ENCODE measurements at regions not wholly inside any gene's neighbourhood (a gene's known extent, or its start where the extent isn't known, plus 50 kb on each side); places are given as distances from the start of the nearest gene placed in this dataset.

DNA sequence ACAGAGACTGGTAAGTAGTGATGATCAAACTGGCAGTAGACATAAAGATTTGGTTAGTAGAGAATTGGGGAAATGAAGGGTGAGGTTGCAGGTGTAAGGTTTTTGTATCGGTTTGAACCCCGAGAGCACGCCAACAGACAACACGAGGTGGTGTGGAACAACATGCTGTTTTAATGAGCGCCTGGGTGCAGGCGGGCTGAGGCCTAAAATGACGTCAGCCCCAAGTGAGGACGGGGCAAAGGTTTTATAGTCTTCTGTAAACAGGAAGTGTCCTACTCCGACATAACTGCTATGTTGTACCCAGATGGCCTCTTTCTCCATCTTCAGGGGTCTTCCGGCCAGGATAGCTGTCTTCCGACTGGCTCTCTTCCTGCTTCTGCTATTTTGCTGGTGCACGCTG lies 178.8 kb downstream of the HHIPL2 start:
- no peak for DNase-seq

DNA sequence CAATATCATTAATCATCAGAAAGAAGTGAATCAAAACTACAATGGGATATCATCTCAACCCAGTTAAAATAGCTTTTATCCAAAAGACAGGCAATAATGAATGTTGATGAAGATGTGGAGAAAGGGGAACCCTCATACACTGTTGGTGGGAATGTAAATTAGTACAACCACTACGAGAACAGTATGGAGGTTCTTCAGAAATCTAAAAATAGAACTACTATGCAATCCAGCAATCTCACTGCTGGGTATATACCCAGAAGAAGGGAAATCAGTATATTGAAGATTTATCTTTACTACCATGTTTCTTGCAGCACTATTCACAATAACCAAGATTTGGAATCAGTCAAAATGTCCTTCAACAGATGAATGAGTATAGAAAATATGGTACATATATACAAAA lies 189.8 kb downstream of the HHIPL2 start:
- DNase-seq, result no peak

- DNase-seq, result no peak
Observed at GRCh38 chr1:222357252-222357651, 190.7 kb downstream of the HHIPL2 start.

- no peak for DNase-seq
Observed at GRCh38 chr1:222347627-222348026, 200.3 kb downstream of the HHIPL2 start.

DNA sequence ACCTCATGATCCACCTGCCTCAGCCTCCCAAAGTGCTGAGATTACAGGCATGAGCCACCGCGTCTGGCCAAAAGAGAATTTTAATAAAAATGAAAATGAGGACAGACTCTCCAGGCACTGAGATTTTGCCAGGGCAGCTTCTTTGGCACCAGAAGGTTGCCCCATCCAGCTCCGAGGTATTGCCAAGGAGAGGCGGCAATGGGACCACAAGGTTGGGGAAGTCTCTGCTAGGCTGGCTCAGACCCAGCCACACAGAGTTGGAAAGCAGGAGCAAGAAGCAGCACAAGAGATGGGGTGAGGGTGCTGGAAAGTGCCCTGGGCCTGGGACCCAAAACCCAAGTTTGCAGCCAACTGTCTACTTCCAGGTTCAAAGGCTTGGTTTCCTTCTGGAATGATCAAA lies 200.9 kb downstream of the HHIPL2 start:
- no peak for DNase-seq

DNA sequence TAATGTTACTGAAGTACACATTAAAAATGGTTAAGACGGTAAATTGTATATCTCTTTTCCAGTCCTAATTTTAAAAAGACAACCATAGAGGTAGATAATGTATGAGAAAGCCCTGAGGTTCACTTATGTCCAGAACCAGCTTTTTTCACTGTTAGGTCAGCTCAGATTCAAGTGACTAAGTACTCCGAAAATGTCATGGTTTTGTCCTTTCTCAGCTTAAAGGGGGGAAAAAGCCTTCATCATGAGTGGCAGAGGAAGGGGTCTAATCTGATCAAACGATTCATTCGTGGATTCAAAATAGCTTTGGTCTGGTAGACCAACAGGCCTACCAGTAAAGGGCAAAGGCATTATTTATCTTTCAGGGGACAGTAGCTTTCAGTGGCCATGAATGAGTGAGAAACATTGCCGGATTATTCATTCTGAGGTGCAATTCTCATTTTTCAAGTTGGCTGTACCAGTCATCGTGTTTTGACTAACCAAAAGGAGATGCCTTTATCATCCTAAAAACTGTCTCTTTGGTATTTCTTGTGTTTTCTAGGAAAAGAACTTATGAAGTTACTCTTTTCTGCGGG lies 208.4 kb downstream of the HHIPL2 start:
- DNase-seq, result no peak

- DNase-seq, result no peak
Observed at GRCh38 chr1:222335586-222335985, 212.3 kb downstream of the HHIPL2 start.

- peak; percentile 20 for DNase-seq
Observed at GRCh38 chr1:222334026-222334680, 213.8 kb downstream of the HHIPL2 start.

DNA sequence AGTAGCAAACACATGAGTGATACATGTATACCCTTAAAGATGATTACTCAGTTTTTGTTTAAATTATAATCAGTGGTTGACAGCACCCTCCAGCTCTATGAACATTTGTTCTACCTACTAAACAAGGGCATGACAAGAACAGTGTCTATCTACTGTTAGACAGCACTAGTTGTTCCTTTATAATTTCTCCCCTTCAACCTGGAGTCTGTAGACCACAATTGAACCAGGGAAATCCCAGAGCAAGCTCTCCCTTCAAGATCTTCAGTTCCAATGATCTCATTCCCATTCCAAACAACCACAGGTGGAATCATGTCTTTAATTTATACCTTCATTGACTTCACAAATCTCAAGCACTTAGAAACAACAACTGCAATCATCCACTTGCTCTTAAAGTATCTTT lies 216.1 kb downstream of the HHIPL2 start:
- no peak for DNase-seq

DNA sequence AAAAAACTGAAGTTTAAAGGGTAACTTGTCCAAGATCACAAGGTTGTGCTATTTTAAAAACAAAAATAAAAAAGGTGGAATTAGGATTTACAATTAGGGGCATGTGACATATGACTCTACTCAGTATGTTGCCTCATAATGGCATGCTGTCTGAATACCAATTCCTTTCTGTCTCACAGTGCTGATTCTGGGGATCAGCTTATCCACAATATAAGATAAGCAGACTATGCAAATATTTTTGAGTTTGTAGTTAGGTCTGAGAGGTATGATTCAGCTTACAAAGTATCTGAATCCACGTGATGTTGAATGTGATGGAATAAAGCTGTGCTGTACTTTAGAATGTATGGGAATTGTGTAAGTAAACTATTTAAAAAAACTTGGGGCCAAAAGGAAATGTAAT lies 216.6 kb downstream of the HHIPL2 start:
- DNase-seq, result no peak

- no peak for DNase-seq
Observed at GRCh38 chr1:222329493-222330045, 218.3 kb downstream of the HHIPL2 start.

GRCh38 chr1:222326710-222327036 lies 221.2 kb downstream of the HHIPL2 start:
- no peak for DNase-seq

DNA sequence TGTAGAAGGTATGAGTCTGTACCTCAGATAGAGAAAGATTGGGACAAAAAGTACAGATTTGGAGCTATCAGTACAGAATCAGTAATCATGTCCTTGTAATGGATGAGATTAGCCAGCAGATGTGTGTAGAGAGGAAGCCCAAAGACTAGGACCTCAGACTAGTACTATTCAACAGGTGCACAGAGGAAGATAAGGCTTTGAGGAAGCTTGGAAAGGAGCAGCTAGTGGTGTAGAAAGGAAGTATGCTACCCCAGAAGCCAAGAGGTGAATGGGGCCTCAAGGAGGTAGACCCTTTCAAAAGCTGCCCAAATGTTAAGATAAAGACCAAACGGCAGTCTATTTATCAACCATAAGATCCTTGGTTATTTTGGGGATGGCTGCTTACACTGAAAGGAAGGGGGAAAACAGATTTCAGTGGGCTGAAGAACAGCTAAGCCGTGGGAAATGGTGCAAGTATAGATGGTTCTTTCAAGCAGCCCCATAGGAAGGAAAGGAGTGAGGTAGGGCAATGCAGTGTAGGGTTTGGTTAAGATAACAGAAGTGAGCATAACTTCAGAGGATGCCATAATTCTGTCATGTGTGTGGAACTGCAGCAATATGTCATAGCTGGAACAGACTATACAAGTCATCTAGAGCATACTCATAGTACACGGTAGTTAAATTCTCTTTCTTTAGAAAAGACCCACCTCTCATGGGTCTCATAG lies 221.7 kb downstream of the HHIPL2 start:
- no peak for DNase-seq

- DNase-seq, result no peak
Observed at GRCh38 chr1:222325506-222325905, 222.4 kb downstream of the HHIPL2 start.

- DNase-seq, result no peak
Observed at GRCh38 chr1:222314839-222315238, 233.1 kb downstream of the HHIPL2 start.

- DNase-seq, result no peak
Observed at GRCh38 chr1:222310836-222311235, 237.1 kb downstream of the HHIPL2 start.

DNA sequence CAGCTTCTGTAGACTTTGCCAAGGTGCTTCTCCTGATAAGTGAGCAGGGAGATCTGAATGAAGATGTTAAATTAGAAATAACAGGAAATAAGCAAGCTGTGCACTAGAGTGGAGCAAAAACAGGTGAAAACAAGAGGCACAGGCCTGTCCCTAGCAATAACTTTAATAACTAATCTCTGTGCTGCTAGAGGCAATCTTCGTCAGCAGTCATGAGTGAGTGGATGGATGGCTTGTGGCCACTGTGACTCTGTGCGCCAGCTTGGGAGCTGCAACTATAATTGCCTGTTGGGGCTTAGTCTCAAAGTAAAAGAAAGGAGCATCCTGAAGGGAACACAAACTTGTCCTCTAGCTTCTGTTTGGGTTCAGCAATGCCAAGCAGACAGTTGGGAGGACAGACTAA lies 240.3 kb downstream of the HHIPL2 start:
- no peak for DNase-seq

DNA sequence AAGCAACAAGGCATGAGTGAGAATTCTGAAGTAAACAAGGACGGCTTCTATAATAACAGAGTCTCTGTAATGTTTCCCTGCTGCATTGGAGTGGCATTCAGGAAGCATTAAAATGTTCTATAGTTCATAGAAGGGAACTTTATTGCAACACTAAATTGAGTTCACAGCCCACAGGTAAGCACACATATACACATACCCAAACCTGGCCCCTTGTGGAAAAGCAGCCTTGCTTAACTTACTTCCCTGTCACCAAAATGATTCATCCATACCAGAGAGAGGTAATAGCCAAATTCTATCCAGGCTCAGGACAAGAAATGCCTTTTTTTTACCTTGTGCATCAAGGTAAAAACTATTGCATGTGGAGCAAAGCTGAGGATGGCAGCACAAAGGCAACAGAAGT lies 241.4 kb downstream of the HHIPL2 start:
- DNase-seq, result no peak

DNA sequence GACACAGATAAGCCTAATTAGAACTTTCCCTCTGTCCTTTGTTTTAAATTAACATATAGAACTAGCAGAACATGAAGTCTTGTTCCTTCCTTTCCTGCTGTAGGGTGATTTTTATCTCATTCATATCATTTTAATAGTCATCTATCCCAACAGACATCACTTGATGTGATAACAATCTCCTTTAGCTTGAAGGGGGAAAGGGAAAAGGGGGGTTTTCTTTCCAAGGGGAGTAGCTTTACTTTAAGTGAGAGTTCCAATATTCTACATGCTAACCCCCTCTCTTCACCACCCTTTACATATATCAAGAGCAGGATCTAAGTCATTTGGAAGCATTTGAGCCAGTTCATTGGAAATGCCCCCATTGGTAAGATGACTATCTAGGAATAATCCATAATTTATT lies 241.9 kb downstream of the HHIPL2 start:
- DNase-seq, result no peak

DNA sequence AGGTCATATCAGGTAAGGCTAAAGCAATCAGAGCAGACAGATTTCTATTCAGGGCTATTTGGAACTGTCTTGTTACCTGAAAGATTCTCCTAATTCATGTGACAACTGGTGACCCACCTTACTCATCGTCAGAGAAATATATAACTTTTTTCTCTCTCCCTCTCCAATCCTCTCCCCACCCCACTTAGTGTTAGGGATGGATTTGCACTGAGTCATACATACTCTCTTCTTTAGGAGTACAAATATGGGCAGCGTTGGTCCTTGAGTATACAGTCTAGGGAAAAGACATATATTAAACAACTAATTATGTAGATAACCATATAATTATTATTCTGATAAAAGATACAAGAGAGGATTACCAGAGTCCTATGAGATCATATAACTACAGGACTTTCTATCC lies 246.3 kb downstream of the HHIPL2 start:
- DNase-seq, result no peak

- no peak for DNase-seq
Observed at GRCh38 chr1:222299524-222299923, 248.4 kb downstream of the HHIPL2 start.

DNA sequence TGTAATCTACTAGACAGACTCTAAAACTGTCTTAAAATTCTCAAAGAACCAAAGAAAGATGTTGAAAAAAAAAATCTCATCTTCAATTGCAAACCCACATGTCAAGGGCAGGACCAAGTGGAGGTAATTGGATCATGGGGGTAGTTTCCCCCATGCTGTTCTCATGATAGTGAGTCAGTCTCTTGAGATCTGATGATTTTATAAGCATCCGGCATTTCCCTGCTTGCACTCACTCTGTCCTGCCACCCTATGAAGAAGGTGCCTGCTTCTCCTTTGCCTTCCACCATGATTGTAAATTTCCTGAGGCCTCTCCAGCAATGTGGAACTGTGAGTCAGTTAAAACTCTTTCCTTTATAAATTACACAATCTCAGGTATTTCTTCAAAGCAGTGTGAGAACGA lies 257.0 kb downstream of the HHIPL2 start:
- no peak for DNase-seq

GRCh38 chr1:222288053-222288452 lies 259.9 kb downstream of the HHIPL2 start:
- DNase-seq, result peak; percentile 23

- no peak for DNase-seq
Observed at GRCh38 chr1:222286011-222286410, 261.9 kb downstream of the HHIPL2 start.
